Esophagus muscularis mucosa (tissue), 4 donors: ENCODE measurements at regions not wholly inside any gene's neighbourhood (a gene's known extent, or its start where the extent isn't known, plus 50 kb on each side); places are given as distances from the start of the nearest gene placed in this dataset.
A peak's percentile ranks its signal among the peaks of the same experiment; 100 is the strongest.

Experiments
- DNase-seq: peaks from one replicate; pipeline ENCODE4 v3.0.0-alpha.2; 2017; ENCODE audit errors: extremely low spot score
- H3K27ac ChIP-seq, 4 donors: fragments of 200-600 bp; sonication (generic); replicated peaks in 1 of 4; 1 replicate in 3 of 4; 2 replicates in 1 of 4; pipeline ENCODE4 v1.5.1; 2016 to 2019; ENCODE audit warnings: mild to moderate bottlenecking in 1 of 4
- H3K27me3 ChIP-seq, 4 donors: fragments of 200-600 bp; sonication (generic); one replicate each; pipeline versions ENCODE4 v1.5.1 to v1.6.0; 2016 to 2019
- H3K36me3 ChIP-seq, 4 donors: fragments of 200-600 bp; sonication (generic); one replicate each; pipeline ENCODE4 v1.5.1; 2016 to 2019
- H3K4me1 ChIP-seq, 4 donors: fragments of 200-600 bp; sonication (generic); one replicate each; pipeline ENCODE4 v1.5.1; 2016 to 2019
- H3K4me3 ChIP-seq, 4 donors: fragments of 200-600 bp; sonication (generic); 1 replicate in 2 of 4; 2 replicates in 2 of 4; pipeline ENCODE4 v1.5.1; 2016 to 2019; ENCODE audit warnings: mild to moderate bottlenecking in 4 of 4, moderate library complexity in 1 of 4
- H3K9me3 ChIP-seq, 4 donors: fragments of 200-600 bp; sonication (generic); 1 replicate in 3 of 4; 2 replicates in 1 of 4; pipeline ENCODE4 v1.5.1; 2016 to 2019
- EP300 ChIP-seq: sonication (generic); formaldehyde crosslinking; IDR thresholded peaks from one replicate; pipeline ENCODE4 v1.6.1; 2017; ENCODE audit warnings: antibody characterized with exemption
- POLR2A ChIP-seq: fragments of 450-650 bp; IDR thresholded peaks from one replicate; pipeline ENCODE4 v1.6.1; 2017; ENCODE audit warnings: antibody characterized with exemption, moderate library complexity, mild to moderate bottlenecking, low read depth
- POLR2AphosphoS5 ChIP-seq, 2 donors: sonication (generic); formaldehyde crosslinking; IDR thresholded peaks; one replicate each; pipeline ENCODE4 v1.6.1; 2017; ENCODE audit warnings: antibody characterized with exemption in 2 of 2
- WGBS: methylation state at CpG from one replicate; pipeline ENCODE4 v1.1.5; 2018; 5-methylcytosine and 5-hydroxymethylcytosine counted together
- intact Hi-C: fragments of 100-400 bp; cut with DNase I; formaldehyde crosslinking; loops from one replicate; pipeline ENCODE4 v1.15.1; 2023
- TF ChIP-seq, protein P1 (sequence below), 3 experiments: fragments of 200-600 bp in 2 of 3; fragments of 450-650 bp in 1 of 3; sonication (generic) in 2 of 3; IDR thresholded peaks; one replicate each; pipeline ENCODE4 v1.5.1; 2017 to 2019; ENCODE audit warnings: antibody characterized with exemption in 3 of 3, mild to moderate bottlenecking in 2 of 3, moderate library complexity in 1 of 3

GRCh38 chr16:86210403-86211193, 299.7 kb upstream of the FOXF1 start:
- intact Hi-C loops, result loop anchor here (10.0 kb wide), 1 partner anchor 136 kb away; no protein-coding TSS in a partner anchor
- H3K4me3 ChIP-seq, result no peak overlapping the region
- H3K4me1 ChIP-seq, result peaks cover 9 to 46% (median 32%) of the 10 kb centered on the region in 4 donors
- H3K27ac ChIP-seq, result no peak overlapping the region
- no peaks in the 10 kb centered on the region for H3K36me3 ChIP-seq
- no peaks in the 10 kb centered on the region for H3K27me3 ChIP-seq
- WGBS, result 83% methylated on average over 19 of the region's 19 CpGs
- DNase-seq, result no peak
- no peaks in the 10 kb centered on the region for H3K9me3 ChIP-seq
- TF ChIP-seq POLR2A (no peak), EP300 (no peak), POLR2AphosphoS5 (IDR thresholded peaks at IDR 0.05) (no peak)
- TF ChIP-seq, protein P1, sequence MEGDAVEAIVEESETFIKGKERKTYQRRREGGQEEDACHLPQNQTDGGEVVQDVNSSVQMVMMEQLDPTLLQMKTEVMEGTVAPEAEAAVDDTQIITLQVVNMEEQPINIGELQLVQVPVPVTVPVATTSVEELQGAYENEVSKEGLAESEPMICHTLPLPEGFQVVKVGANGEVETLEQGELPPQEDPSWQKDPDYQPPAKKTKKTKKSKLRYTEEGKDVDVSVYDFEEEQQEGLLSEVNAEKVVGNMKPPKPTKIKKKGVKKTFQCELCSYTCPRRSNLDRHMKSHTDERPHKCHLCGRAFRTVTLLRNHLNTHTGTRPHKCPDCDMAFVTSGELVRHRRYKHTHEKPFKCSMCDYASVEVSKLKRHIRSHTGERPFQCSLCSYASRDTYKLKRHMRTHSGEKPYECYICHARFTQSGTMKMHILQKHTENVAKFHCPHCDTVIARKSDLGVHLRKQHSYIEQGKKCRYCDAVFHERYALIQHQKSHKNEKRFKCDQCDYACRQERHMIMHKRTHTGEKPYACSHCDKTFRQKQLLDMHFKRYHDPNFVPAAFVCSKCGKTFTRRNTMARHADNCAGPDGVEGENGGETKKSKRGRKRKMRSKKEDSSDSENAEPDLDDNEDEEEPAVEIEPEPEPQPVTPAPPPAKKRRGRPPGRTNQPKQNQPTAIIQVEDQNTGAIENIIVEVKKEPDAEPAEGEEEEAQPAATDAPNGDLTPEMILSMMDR (IDR thresholded peaks at IDR 0.05), result no peak

DNA sequence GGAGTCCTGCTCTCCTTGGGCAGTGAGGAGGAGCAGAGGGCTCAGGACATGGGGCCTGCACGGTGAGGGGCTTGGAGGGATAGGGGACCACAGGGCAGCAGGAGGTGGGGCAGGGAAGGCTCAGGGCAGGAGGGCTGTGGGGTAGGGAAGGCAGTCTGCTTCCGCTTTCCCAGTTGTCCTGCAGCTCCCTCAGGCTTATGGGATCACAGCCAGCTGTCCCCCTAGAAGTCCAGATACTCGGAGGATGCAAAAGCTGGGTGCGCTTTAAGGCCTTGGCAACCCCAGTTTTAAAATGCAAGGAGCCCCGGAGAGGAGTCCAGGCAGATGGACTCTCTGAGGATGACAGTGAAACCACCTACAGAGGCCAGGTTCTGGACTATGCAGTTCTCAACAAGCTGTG, 299.1 kb upstream of the FOXF1 start:
- WGBS, result 89% methylated on average over 4 of the region's 5 CpGs

DNA sequence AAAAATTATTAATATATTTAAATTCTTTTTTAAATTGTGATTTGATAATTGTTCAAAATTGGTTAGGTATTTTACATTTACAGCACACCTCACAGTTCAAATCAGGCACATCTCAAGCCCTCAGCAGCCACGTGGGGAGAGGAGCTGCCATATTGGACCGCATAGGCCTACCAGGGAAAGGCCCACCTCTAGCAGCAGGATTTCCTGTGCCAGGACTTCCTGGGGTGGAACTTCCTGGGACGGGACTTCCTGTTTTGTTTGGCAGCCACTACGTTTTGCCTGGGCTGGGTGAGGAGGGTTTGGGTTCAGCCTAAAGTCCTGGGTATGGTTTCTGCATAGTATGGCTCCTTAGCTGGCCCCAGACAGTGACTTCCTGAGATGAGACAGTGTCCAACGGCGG, 298.5 kb upstream of the FOXF1 start:
- no peak overlapping the region for H3K27ac ChIP-seq
- intact Hi-C loops, result loop anchor here (10.0 kb wide), 1 partner anchor 137 kb away; no protein-coding TSS in a partner anchor
- no peaks in the 10 kb centered on the region for H3K36me3 ChIP-seq
- peaks cover 9 to 52% (median 36%) of the 10 kb centered on the region in 4 donors for H3K4me1 ChIP-seq
- 91% methylated on average over 6 of the region's 6 CpGs for WGBS
- H3K4me3 ChIP-seq, result no peak overlapping the region
- DNase-seq, result no peak
- no peaks in the 10 kb centered on the region for H3K27me3 ChIP-seq
- TF ChIP-seq POLR2A, result no peak
- TF ChIP-seq, protein P1 (IDR thresholded peaks at IDR 0.05), result no peak
- no peak for TF ChIP-seq EP300
- TF ChIP-seq POLR2AphosphoS5 (IDR thresholded peaks at IDR 0.05), result no peak
- no peaks in the 10 kb centered on the region for H3K9me3 ChIP-seq

More for the DNA sequence above, 299.1 kb upstream of the FOXF1 start:
- Histone ChIP-seq H3K27ac (no peak overlapping the region), H3K4me1 (peaks cover 9 to 52% (median 36%) of the 10 kb centered on the region in 4 donors), H3K27me3 (no peaks in the 10 kb centered on the region), H3K4me3 (no peak overlapping the region), H3K9me3 (no peaks in the 10 kb centered on the region), H3K36me3 (no peaks in the 10 kb centered on the region)
- no peak for DNase-seq
- TF ChIP-seq, protein P1 (IDR thresholded peaks at IDR 0.05), result no peak
- no peak for TF ChIP-seq POLR2AphosphoS5 (IDR thresholded peaks at IDR 0.05)
- TF ChIP-seq EP300, result no peak
- TF ChIP-seq POLR2A, result no peak
- intact Hi-C loops, result loop anchor here (10.0 kb wide), 1 partner anchor 136 kb away; no protein-coding TSS in a partner anchor

- intact Hi-C loops, result loop anchor here (10.0 kb wide), 1 partner anchor 138 kb away; no protein-coding TSS in a partner anchor
- H3K27ac ChIP-seq, result peak overlapping the region in 2 of 4 donors; percentile 35 to 70
These were observed 297.5 kb upstream of the FOXF1 start for GRCh38 chr16:86212706-86213436.

More at GRCh38 chr16:86212706-86213436, 297.5 kb upstream of the FOXF1 start:
- Histone ChIP-seq H3K9me3 (no peaks in the 10 kb centered on the region), H3K4me3 (peak overlapping the region in 1 of 4 donors; percentile 35), H3K27me3 (no peaks in the 10 kb centered on the region), H3K36me3 (no peaks in the 10 kb centered on the region), H3K4me1 (peaks cover 9 to 52% (median 36%) of the 10 kb centered on the region in 4 donors)
- no peak for TF ChIP-seq EP300
- TF ChIP-seq, protein P1 (IDR thresholded peaks at IDR 0.05), result no peak
- no peak for TF ChIP-seq POLR2A
- no peak for TF ChIP-seq POLR2AphosphoS5 (IDR thresholded peaks at IDR 0.05)
- DNase-seq, result no peak
- 73% methylated on average over 11 of the region's 11 CpGs for WGBS
